Stomach (tissue), 4 donors: ENCODE measurements at regions not wholly inside any gene's neighbourhood (a gene's known extent, or its start where the extent isn't known, plus 50 kb on each side); places are given as distances from the start of the nearest gene placed in this dataset.

ENCODE experiments used
- CTCF ChIP-seq, 7 experiments: fragments of 450-650 bp in 4 of 7; fragments of 200-600 bp in 3 of 7; sonication (generic) in 3 of 7; IDR thresholded peaks; one replicate each; pipeline ENCODE4 v1.5.1; 2016 to 2019; ENCODE audit warnings: antibody characterized with exemption in 7 of 7, control low read depth in 2 of 7, mild to moderate bottlenecking in 1 of 7
- POLR2A ChIP-seq, 4 donors: fragments of 450-650 bp; IDR thresholded peaks; one replicate each; pipeline ENCODE4 v1.6.1; 2016; ENCODE audit warnings: antibody characterized with exemption in 4 of 4, control low read depth in 2 of 4, mild to moderate bottlenecking in 1 of 4, moderate library complexity in 1 of 4
- POLR2AphosphoS5 ChIP-seq, 3 donors: sonication (generic); formaldehyde crosslinking; IDR thresholded peaks; one replicate each; pipeline ENCODE4 v1.6.1; 2016; ENCODE audit warnings: antibody characterized with exemption in 3 of 3

- TF ChIP-seq CTCF (IDR thresholded peaks at IDR 0.05) (no peak), POLR2A (IDR thresholded peaks at IDR 0.05) (no peak), POLR2AphosphoS5 (IDR thresholded peaks at IDR 0.05) (no peak)
These were observed 487.1 kb upstream of the NR2F2 start for GRCh38 chr15:95843241-95843910.
